ENCODE measurements at regions not wholly inside any gene's neighbourhood (a gene's known extent, or its start where the extent isn't known, plus 50 kb on each side); places are given as distances from the start of the nearest gene placed in this dataset.

GRCh38 chr10:113491967-113492565 is 60.8 kb upstream of the HABP2 start:
- TF ChIP-seq CTCF (conservative IDR thresholded peaks at IDR 0.05; ENCODE audit: low read depth in 2 of 2): no peak
- TF ChIP-seq ZNF331 (CRISPR knock-in tag; IDR thresholded peaks at IDR 0.05; ENCODE audit: low read depth): no peak
- TF ChIP-seq EZH2 (IDR thresholded peaks at IDR 0.05; ENCODE audit: low read depth, unreplicated experiment): no peak
- no peak for TF ChIP-seq CREB1 (CRISPR knock-in tag; IDR thresholded peaks at IDR 0.05; ENCODE audit: low read depth)
- TF ChIP-seq JUNB (IDR thresholded peaks at IDR 0.05; ENCODE audit: unreplicated experiment): no peak
- TF ChIP-seq ETS1 (IDR thresholded peaks at IDR 0.05): no peak
- no peak for TF ChIP-seq POLR2AphosphoS5 (IDR thresholded peaks at IDR 0.05; ENCODE audit: low read depth)
- TF ChIP-seq REST (IDR thresholded peaks at IDR 0.05; ENCODE audit: unreplicated experiment): no peak
- no peak for TF ChIP-seq EZH2phosphoT487 (IDR thresholded peaks at IDR 0.05; ENCODE audit: unreplicated experiment)
- TF ChIP-seq NANOG (IDR thresholded peaks at IDR 0.05; ENCODE audit: borderline replicate concordance): no peak
- no peak for TF ChIP-seq ZNF462 (CRISPR knock-in tag; IDR thresholded peaks at IDR 0.05)
- TF ChIP-seq ZNF114 (CRISPR knock-in tag; IDR thresholded peaks at IDR 0.05): no peak
